Peyer's patch (tissue), 4 donors: ENCODE measurements at regions not wholly inside any gene's neighbourhood (a gene's known extent, or its start where the extent isn't known, plus 50 kb on each side); places are given as distances from the start of the nearest gene placed in this dataset.

Experiments
- DNase-seq, 3 donors: peaks; one replicate each; pipeline ENCODE4 v3.0.0-alpha.2; 2017 to 2019
- H3K27ac ChIP-seq, 4 donors: fragments of 200-600 bp; sonication (generic); one replicate each; pipeline ENCODE4 v1.5.1; 2016 to 2019
- H3K27me3 ChIP-seq, 2 donors: fragments of 200-600 bp; sonication (generic); one replicate each; pipeline ENCODE4 v1.5.1; 2019
- H3K36me3 ChIP-seq, 3 donors: fragments of 200-600 bp; sonication (generic); one replicate each; pipeline ENCODE4 v1.5.1; 2016 to 2019
- H3K4me1 ChIP-seq, 4 donors: fragments of 200-600 bp; sonication (generic); one replicate each; pipeline ENCODE4 v1.5.1; 2016 to 2019
- H3K4me3 ChIP-seq, 4 donors: fragments of 200-600 bp; sonication (generic); 1 replicate in 3 of 4; 2 replicates in 1 of 4; pipeline ENCODE4 v1.5.1; 2016 to 2019; ENCODE audit warnings: mild to moderate bottlenecking in 1 of 4
- H3K9me3 ChIP-seq, 4 donors: fragments of 200-600 bp; sonication (generic); one replicate each; pipeline ENCODE4 v1.5.1; 2016 to 2019; ENCODE audit warnings: mild to moderate bottlenecking in 1 of 4
- CTCF ChIP-seq, 6 experiments: fragments of 450-650 bp in 4 of 6; fragments of 200-600 bp in 2 of 6; sonication (generic) in 1 of 6; IDR thresholded peaks; one replicate each; pipeline ENCODE4 v1.5.1; 2017 to 2019; ENCODE audit warnings: antibody characterized with exemption in 6 of 6, mild to moderate bottlenecking in 3 of 6, moderate library complexity in 1 of 6
- POLR2A ChIP-seq, 2 donors: fragments of 450-650 bp; IDR thresholded peaks; one replicate each; pipeline ENCODE4 v1.5.1; 2017; ENCODE audit warnings: antibody characterized with exemption in 2 of 2, mild to moderate bottlenecking in 2 of 2, moderate library complexity in 2 of 2

GRCh38 chr10:121217331-121217730 is 366.2 kb downstream of the WDR11 start:
- no peak overlapping the region for H3K4me3 ChIP-seq
- no peaks in the 10 kb centered on the region for H3K9me3 ChIP-seq
- TF ChIP-seq POLR2A (IDR thresholded peaks at IDR 0.05) (no peak), CTCF (IDR thresholded peaks at IDR 0.05) (no peak)
- H3K27ac ChIP-seq, result no peak overlapping the region
- no peaks in the 10 kb centered on the region for H3K4me1 ChIP-seq
- DNase-seq, result no peak
- no peaks in the 10 kb centered on the region for H3K36me3 ChIP-seq
- no peaks in the 10 kb centered on the region for H3K27me3 ChIP-seq

- Histone ChIP-seq H3K36me3 (no peaks in the 10 kb centered on the region), H3K4me1 (no peaks in the 10 kb centered on the region), H3K9me3 (no peaks in the 10 kb centered on the region), H3K27ac (no peak overlapping the region), H3K27me3 (no peaks in the 10 kb centered on the region), H3K4me3 (no peak overlapping the region)
- DNase-seq, result no peak
- TF ChIP-seq POLR2A (IDR thresholded peaks at IDR 0.05) (no peak), CTCF (IDR thresholded peaks at IDR 0.05) (no peak)
Measured at GRCh38 chr10:121221072-121221471, 369.9 kb downstream of the WDR11 start.

- Histone ChIP-seq H3K27ac (no peak overlapping the region), H3K36me3 (no peaks in the 10 kb centered on the region), H3K4me1 (no peaks in the 10 kb centered on the region), H3K27me3 (no peaks in the 10 kb centered on the region), H3K4me3 (no peak overlapping the region), H3K9me3 (no peaks in the 10 kb centered on the region)
- DNase-seq, result no peak
- TF ChIP-seq POLR2A (IDR thresholded peaks at IDR 0.05) (no peak), CTCF (IDR thresholded peaks at IDR 0.05) (no peak)
Measured at GRCh38 chr10:121221991-121222390, 370.8 kb downstream of the WDR11 start.

GRCh38 chr10:121222842-121223241 is 371.7 kb downstream of the WDR11 start:
- Histone ChIP-seq H3K4me3 (no peak overlapping the region), H3K36me3 (no peaks in the 10 kb centered on the region), H3K27ac (no peak overlapping the region), H3K4me1 (no peaks in the 10 kb centered on the region), H3K9me3 (no peaks in the 10 kb centered on the region), H3K27me3 (no peaks in the 10 kb centered on the region)
- no peak for TF ChIP-seq POLR2A (IDR thresholded peaks at IDR 0.05)
- no peak for DNase-seq

GRCh38 chr10:121231079-121231478 is 367.2 kb downstream of the FGFR2 start:
- H3K4me1 ChIP-seq, result peaks cover 0 to 3% (median 0%) of the 10 kb centered on the region in 4 donors
- no peak for DNase-seq
- TF ChIP-seq CTCF (IDR thresholded peaks at IDR 0.05) (no peak), POLR2A (IDR thresholded peaks at IDR 0.05) (no peak)

GRCh38 chr10:121232494-121232893 is 365.8 kb downstream of the FGFR2 start:
- TF ChIP-seq CTCF (IDR thresholded peaks at IDR 0.05), result no peak
- TF ChIP-seq POLR2A (IDR thresholded peaks at IDR 0.05), result no peak
- no peak for DNase-seq
- Histone ChIP-seq H3K27me3 (no peaks in the 10 kb centered on the region), H3K9me3 (no peaks in the 10 kb centered on the region), H3K27ac (no peak overlapping the region), H3K4me3 (no peak overlapping the region), H3K36me3 (no peaks in the 10 kb centered on the region), H3K4me1 (peaks cover 0 to 7% (median 0%) of the 10 kb centered on the region in 4 donors)

More at GRCh38 chr10:121231079-121231478, 367.2 kb downstream of the FGFR2 start:
- no peaks in the 10 kb centered on the region for H3K9me3 ChIP-seq
- H3K27me3 ChIP-seq, result no peaks in the 10 kb centered on the region
- no peaks in the 10 kb centered on the region for H3K36me3 ChIP-seq
- no peak overlapping the region for H3K27ac ChIP-seq
- no peak overlapping the region for H3K4me3 ChIP-seq
